ENCODE measurements at regions not wholly inside any gene's neighbourhood (a gene's known extent, or its start where the extent isn't known, plus 50 kb on each side); places are given as distances from the start of the nearest gene placed in this dataset.

- Histone ChIP-seq H3K9me3 (replicated peaks; ENCODE audit: insufficient read depth, low read length) (no peaks in the 10 kb centered on the region), H3K4me2 (ENCODE audit: low read depth, low read length) (no peak overlapping the region), H3K27me3 (replicated peaks; ENCODE audit: insufficient read depth, low read length) (no peaks in the 10 kb centered on the region), H4K20me1 (ENCODE audit: insufficient read depth, low read length) (no peaks in the 10 kb centered on the region), H2AFZ (ENCODE audit: low read length) (no peak overlapping the region), H3F3A (ENCODE audit: insufficient read depth, low read length) (no peaks in the 10 kb centered on the region), H3K27ac (ENCODE audit: low read length) (no peak overlapping the region), H3K79me2 (ENCODE audit: low read length) (no peaks in the 10 kb centered on the region), H3K4me1 (ENCODE audit: low read length) (peaks cover 3% of the 10 kb centered on the region; the same call in 1 of the 2 replicates), H3K36me3 (replicated peaks; ENCODE audit: insufficient read depth, low read length) (no peaks in the 10 kb centered on the region), H3K9ac (ENCODE audit: low read length) (no peak overlapping the region), H3K4me3 (ENCODE audit: low read length) (no peak overlapping the region), H3K9me2 (replicated peaks; ENCODE audit: insufficient read depth, low read length) (no peaks in the 10 kb centered on the region)
- DNase-seq, result peak; percentile 27
- no peak for TF ChIP-seq EZH2 (optimal IDR thresholded peaks at IDR 0.05; ENCODE audit: low read depth, low read length)
- TF ChIP-seq, protein P1, sequence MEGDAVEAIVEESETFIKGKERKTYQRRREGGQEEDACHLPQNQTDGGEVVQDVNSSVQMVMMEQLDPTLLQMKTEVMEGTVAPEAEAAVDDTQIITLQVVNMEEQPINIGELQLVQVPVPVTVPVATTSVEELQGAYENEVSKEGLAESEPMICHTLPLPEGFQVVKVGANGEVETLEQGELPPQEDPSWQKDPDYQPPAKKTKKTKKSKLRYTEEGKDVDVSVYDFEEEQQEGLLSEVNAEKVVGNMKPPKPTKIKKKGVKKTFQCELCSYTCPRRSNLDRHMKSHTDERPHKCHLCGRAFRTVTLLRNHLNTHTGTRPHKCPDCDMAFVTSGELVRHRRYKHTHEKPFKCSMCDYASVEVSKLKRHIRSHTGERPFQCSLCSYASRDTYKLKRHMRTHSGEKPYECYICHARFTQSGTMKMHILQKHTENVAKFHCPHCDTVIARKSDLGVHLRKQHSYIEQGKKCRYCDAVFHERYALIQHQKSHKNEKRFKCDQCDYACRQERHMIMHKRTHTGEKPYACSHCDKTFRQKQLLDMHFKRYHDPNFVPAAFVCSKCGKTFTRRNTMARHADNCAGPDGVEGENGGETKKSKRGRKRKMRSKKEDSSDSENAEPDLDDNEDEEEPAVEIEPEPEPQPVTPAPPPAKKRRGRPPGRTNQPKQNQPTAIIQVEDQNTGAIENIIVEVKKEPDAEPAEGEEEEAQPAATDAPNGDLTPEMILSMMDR (IDR thresholded peaks at IDR 0.05; ENCODE audit: low read length), result no peak
- TF ChIP-seq EZH2phosphoT487 (IDR thresholded peaks at IDR 0.05; ENCODE audit: low read length), result no peak
Measured at GRCh38 chr2:173547499-173547898, 192.8 kb downstream of the CDCA7 start.

GRCh38 chr2:173550143-173550542 lies 195.5 kb downstream of the CDCA7 start:
- Histone ChIP-seq H3K4me1 (ENCODE audit: low read length) (peaks cover 1% of the 10 kb centered on the region; the same call in 1 of the 2 replicates), H3K4me3 (ENCODE audit: low read length) (no peak overlapping the region), H3K4me2 (ENCODE audit: low read depth, low read length) (no peak overlapping the region), H3F3A (ENCODE audit: insufficient read depth, low read length) (no peaks in the 10 kb centered on the region), H3K27me3 (replicated peaks; ENCODE audit: insufficient read depth, low read length) (no peaks in the 10 kb centered on the region), H3K79me2 (ENCODE audit: low read length) (no peaks in the 10 kb centered on the region), H3K9me3 (replicated peaks; ENCODE audit: insufficient read depth, low read length) (no peaks in the 10 kb centered on the region), H3K9me2 (replicated peaks; ENCODE audit: insufficient read depth, low read length) (no peaks in the 10 kb centered on the region), H3K36me3 (replicated peaks; ENCODE audit: insufficient read depth, low read length) (no peaks in the 10 kb centered on the region), H3K9ac (ENCODE audit: low read length) (no peak overlapping the region), H4K20me1 (ENCODE audit: insufficient read depth, low read length) (no peaks in the 10 kb centered on the region), H3K27ac (ENCODE audit: low read length) (no peak overlapping the region), H2AFZ (ENCODE audit: low read length) (no peak overlapping the region)
- DNase-seq, result no peak
- TF ChIP-seq EZH2phosphoT487 (IDR thresholded peaks at IDR 0.05; ENCODE audit: low read length), result no peak
- no peak for TF ChIP-seq EZH2 (optimal IDR thresholded peaks at IDR 0.05; ENCODE audit: low read depth, low read length)
- TF ChIP-seq, protein P1 (IDR thresholded peaks at IDR 0.05; ENCODE audit: low read length), result no peak

DNA sequence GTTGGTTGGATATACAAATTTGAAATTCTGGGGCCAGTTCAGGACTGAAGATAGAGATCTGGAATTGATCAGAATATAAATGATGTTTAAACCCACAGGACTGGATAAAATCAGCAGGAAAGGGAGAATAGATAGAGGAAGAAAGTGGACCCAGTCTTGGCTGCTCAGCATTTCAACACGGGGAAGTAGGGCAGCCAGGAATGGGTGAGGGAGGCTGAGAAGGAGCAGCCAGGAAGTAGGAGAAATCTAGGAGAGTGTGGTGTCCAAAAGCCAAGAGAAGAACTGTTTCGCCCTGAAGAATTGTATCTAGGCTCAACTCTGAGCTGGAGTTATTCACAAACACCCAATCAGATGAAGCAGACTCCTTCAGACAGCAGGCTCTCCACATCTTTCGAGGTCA lies 197.9 kb downstream of the CDCA7 start:
- H3K4me1 ChIP-seq (ENCODE audit: low read length), result no peaks in the 10 kb centered on the region

More for the DNA sequence above, 197.9 kb downstream of the CDCA7 start:
- no peak for DNase-seq
- Histone ChIP-seq H3K79me2 (ENCODE audit: low read length) (no peaks in the 10 kb centered on the region), H3K36me3 (replicated peaks; ENCODE audit: insufficient read depth, low read length) (no peaks in the 10 kb centered on the region), H3K9ac (ENCODE audit: low read length) (no peak overlapping the region), H3K27me3 (replicated peaks; ENCODE audit: insufficient read depth, low read length) (no peaks in the 10 kb centered on the region), H3K9me3 (replicated peaks; ENCODE audit: insufficient read depth, low read length) (no peaks in the 10 kb centered on the region), H4K20me1 (ENCODE audit: insufficient read depth, low read length) (no peaks in the 10 kb centered on the region), H3K27ac (ENCODE audit: low read length) (no peak overlapping the region), H3K9me2 (replicated peaks; ENCODE audit: insufficient read depth, low read length) (no peaks in the 10 kb centered on the region), H3K4me2 (ENCODE audit: low read depth, low read length) (no peak overlapping the region), H2AFZ (ENCODE audit: low read length) (no peak overlapping the region), H3K4me3 (ENCODE audit: low read length) (no peak overlapping the region), H3F3A (ENCODE audit: insufficient read depth, low read length) (no peaks in the 10 kb centered on the region)
- TF ChIP-seq, protein P1 (IDR thresholded peaks at IDR 0.05; ENCODE audit: low read length), result no peak
- TF ChIP-seq EZH2 (optimal IDR thresholded peaks at IDR 0.05; ENCODE audit: low read depth, low read length), result no peak
- TF ChIP-seq EZH2phosphoT487 (IDR thresholded peaks at IDR 0.05; ENCODE audit: low read length), result no peak
